ENCODE measurements at regions not wholly inside any gene's neighbourhood (a gene's known extent, or its start where the extent isn't known, plus 50 kb on each side); places are given as distances from the start of the nearest gene placed in this dataset.

- Histone ChIP-seq H3K27ac (no peak overlapping the region), H3K36me3 (no peaks in the 10 kb centered on the region), H3K27me3 (no peaks in the 10 kb centered on the region), H3K9me3 (no peaks in the 10 kb centered on the region), H3K4me1 (peaks cover 0 to 11% (median 0%) of the 10 kb centered on the region in 9 donors), H3K4me3 (no peak overlapping the region)
- intact Hi-C loops (cut with DNase I): no loop called here
- 64 to 66% methylated on average over 6 of the region's 6 CpGs for WGBS, 2 donors
- ATAC-seq (no peak), DNase-seq (no peak)
- TF ChIP-seq CTCF (IDR thresholded peaks at IDR 0.05): no peak
Observed at GRCh38 chr2:175854665-175855064, 147.4 kb downstream of the LNPK start.

GRCh38 chr2:175854129-175854528 lies 147.9 kb downstream of the LNPK start:
- intact Hi-C loops (cut with DNase I): no loop called here
- no peaks in the 10 kb centered on the region for H3K27me3 ChIP-seq
- WGBS, 2 donors: 72 to 85% methylated on average over 3 of the region's 3 CpGs
- peaks cover 0 to 11% (median 0%) of the 10 kb centered on the region in 9 donors for H3K4me1 ChIP-seq
- no peak for TF ChIP-seq CTCF (IDR thresholded peaks at IDR 0.05)
- H3K4me3 ChIP-seq: no peak overlapping the region
- DNase-seq: no peak
- H3K9me3 ChIP-seq: no peaks in the 10 kb centered on the region
- no peaks in the 10 kb centered on the region for H3K36me3 ChIP-seq
- no peak overlapping the region for H3K27ac ChIP-seq
- no peak for ATAC-seq

- ATAC-seq: no peak
- DNase-seq: no peak
- H3K4me1 ChIP-seq: peaks cover 0 to 11% (median 0%) of the 10 kb centered on the region in 9 donors
- WGBS, 2 donors: 92 to 93% methylated on average over 5 of the region's 5 CpGs
- no peaks in the 10 kb centered on the region for H3K36me3 ChIP-seq
- intact Hi-C loops (cut with DNase I): no loop called here
- H3K27ac ChIP-seq: no peak overlapping the region
- H3K9me3 ChIP-seq: no peaks in the 10 kb centered on the region
- no peaks in the 10 kb centered on the region for H3K27me3 ChIP-seq
- no peak overlapping the region for H3K4me3 ChIP-seq
- TF ChIP-seq CTCF (IDR thresholded peaks at IDR 0.05): no peak
Observed at GRCh38 chr2:175853616-175853890, 148.5 kb downstream of the LNPK start.

- H3K27ac ChIP-seq: no peak overlapping the region
- intact Hi-C loops (cut with DNase I): no loop called here
- no peaks in the 10 kb centered on the region for H3K36me3 ChIP-seq
- 73 to 78% methylated on average over 7 of the region's 7 CpGs for WGBS, 2 donors
- H3K4me1 ChIP-seq: peaks cover 0 to 11% (median 0%) of the 10 kb centered on the region in 9 donors
- no peaks in the 10 kb centered on the region for H3K9me3 ChIP-seq
- TF ChIP-seq CTCF (IDR thresholded peaks at IDR 0.05): no peak
- no peak overlapping the region for H3K4me3 ChIP-seq
- no peak for DNase-seq
- H3K27me3 ChIP-seq: no peaks in the 10 kb centered on the region
- no peak for ATAC-seq
Observed at GRCh38 chr2:175852879-175853615, 149.0 kb downstream of the LNPK start.
